PC-9 (cell line): ENCODE measurements at regions not wholly inside any gene's neighbourhood (a gene's known extent, or its start where the extent isn't known, plus 50 kb on each side); places are given as distances from the start of the nearest gene placed in this dataset.

Experiments used
- BruUV-seq: library from RNA; stranded (reverse); fragments of 400-500 nt; replicated peaks from 2 replicates; lab custom pipeline; 2021; lab: Mats Ljungman, UMichigan
- CTCF ChIA-PET: fragments of 300-600 bp; sonication (Branson Sonifier 250); formaldehyde crosslinking; loops from one replicate; lab custom pipeline; 2022; ENCODE audit warnings: antibody characterized with exemption; lab: Charles Lee
- POLR2A ChIA-PET: fragments of 300-600 bp; sonication (Branson Sonifier 250); formaldehyde crosslinking; loops from one replicate; lab custom pipeline; 2022; ENCODE audit warnings: antibody characterized with exemption; ENCODE audit not compliant: unreplicated experiment; lab: Charles Lee
- DNase-seq, 2 experiments: peaks; one replicate each; pipeline versions ENCODE4 v3.0.0 to v3.0.0-alpha.2; 2015 to 2022; ENCODE audit warnings: mixed read lengths in 1 of 2
- H2AFZ ChIP-seq: fragments of 200-600 bp; sonication (generic); 2 replicates; pipeline ENCODE4 v1.8.1; 2017; ENCODE audit warnings: antibody characterized with exemption
- H3F3A ChIP-seq: fragments of 200-600 bp; sonication (generic); 2 replicates; pipeline ENCODE4 v1.8.1; 2017; ENCODE audit warnings: antibody characterized with exemption, mild to moderate bottlenecking, low read depth; ENCODE audit not compliant: insufficient read depth
- H3K27ac ChIP-seq: fragments of 200-600 bp; sonication (generic); 2 replicates; pipeline ENCODE4 v1.6.1; 2016; ENCODE audit warnings: mixed run types
- H3K27me3 ChIP-seq: fragments of 200-600 bp; sonication (generic); 2 replicates; pipeline ENCODE4 v1.6.1; 2016; ENCODE audit warnings: low read depth, mixed run types; ENCODE audit not compliant: insufficient read depth
- H3K36me3 ChIP-seq: fragments of 200-600 bp; sonication (generic); 2 replicates; pipeline ENCODE4 v1.6.1; 2016; ENCODE audit warnings: low read depth, mixed run types
- H3K4me1 ChIP-seq: fragments of 200-600 bp; sonication (generic); replicated peaks from 2 replicates; pipeline ENCODE4 v1.6.1; 2016; ENCODE audit warnings: mixed run types; ENCODE audit not compliant: insufficient read depth
- H3K4me2 ChIP-seq: fragments of 200-600 bp; sonication (generic); 2 replicates; pipeline ENCODE4 v1.6.1; 2017; ENCODE audit warnings: mixed run types
- H3K4me3 ChIP-seq: fragments of 200-600 bp; sonication (generic); 2 replicates; pipeline ENCODE4 v1.6.1; 2016; ENCODE audit warnings: mixed run types
- H3K79me2 ChIP-seq: fragments of 200-600 bp; sonication (generic); 2 replicates; pipeline ENCODE4 v1.6.1; 2017; ENCODE audit warnings: low read depth, mixed run types
- H3K9me2 ChIP-seq: fragments of 200-600 bp; sonication (generic); 2 replicates; pipeline ENCODE4 v1.8.1; 2017; ENCODE audit warnings: mild to moderate bottlenecking; ENCODE audit not compliant: insufficient read depth
- H3K9me3 ChIP-seq: fragments of 200-600 bp; sonication (generic); 2 replicates; pipeline ENCODE4 v1.8.1; 2016; ENCODE audit warnings: low read depth; ENCODE audit not compliant: insufficient read depth
- H4K20me1 ChIP-seq: fragments of 200-600 bp; sonication (generic); 2 replicates; pipeline ENCODE4 v1.8.1; 2017; ENCODE audit not compliant: insufficient read depth
- EZH2 ChIP-seq: fragments of 200-600 bp; sonication (generic); IDR thresholded peaks from 2 replicates; pipeline ENCODE4 v1.8.0; 2017; ENCODE audit warnings: antibody characterized with exemption, low read depth
- intact Hi-C: fragments of 100-400 bp; cut with micrococcal nuclease; formaldehyde crosslinking; loops from one replicate; pipeline ENCODE4 v1.10.0; 2022; ENCODE audit not compliant: unreplicated experiment
- TF ChIP-seq, protein P1 (sequence below): fragments of 200-600 bp; sonication (generic); conservative IDR thresholded peaks from 2 replicates; pipeline ENCODE4 v1.6.1; 2017; ENCODE audit warnings: mixed run types, antibody characterized with exemption, mild to moderate bottlenecking, moderate library complexity

DNA sequence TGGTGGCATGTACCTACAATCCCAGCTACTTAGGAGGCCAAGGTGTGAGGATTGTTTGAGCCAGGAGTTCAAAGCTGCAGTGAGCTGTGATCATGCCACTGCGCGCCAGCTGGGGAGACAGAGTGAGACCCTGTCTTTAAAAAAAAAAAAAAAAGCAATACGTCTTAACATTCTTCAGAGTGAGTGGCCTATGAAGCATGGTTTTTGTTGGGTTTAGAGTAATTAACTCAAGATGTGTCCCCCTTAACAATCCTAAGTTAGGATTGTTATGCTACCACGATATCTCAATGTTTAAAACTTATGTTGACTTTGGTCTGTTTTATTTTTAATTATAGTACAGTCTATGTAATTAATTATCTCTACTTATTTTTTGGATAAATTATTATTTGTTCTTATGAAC is 156.1 kb downstream of the HIPK3 start:
- Histone ChIP-seq H3K4me2 (no peak overlapping the region), H3K9me2 (no peaks in the 10 kb centered on the region), H3K4me1 (no peaks in the 10 kb centered on the region), H4K20me1 (no peaks in the 10 kb centered on the region), H2AFZ (no peak overlapping the region), H3K27me3 (no peaks in the 10 kb centered on the region), H3K79me2 (no peaks in the 10 kb centered on the region), H3K27ac (no peak overlapping the region), H3K9me3 (no peaks in the 10 kb centered on the region), H3F3A (no peaks in the 10 kb centered on the region), H3K36me3 (no peaks in the 10 kb centered on the region), H3K4me3 (no peak overlapping the region)
- BruUV-seq, result no TSS peak
- intact Hi-C loops, result no loop called here
- TF ChIP-seq, protein P1, sequence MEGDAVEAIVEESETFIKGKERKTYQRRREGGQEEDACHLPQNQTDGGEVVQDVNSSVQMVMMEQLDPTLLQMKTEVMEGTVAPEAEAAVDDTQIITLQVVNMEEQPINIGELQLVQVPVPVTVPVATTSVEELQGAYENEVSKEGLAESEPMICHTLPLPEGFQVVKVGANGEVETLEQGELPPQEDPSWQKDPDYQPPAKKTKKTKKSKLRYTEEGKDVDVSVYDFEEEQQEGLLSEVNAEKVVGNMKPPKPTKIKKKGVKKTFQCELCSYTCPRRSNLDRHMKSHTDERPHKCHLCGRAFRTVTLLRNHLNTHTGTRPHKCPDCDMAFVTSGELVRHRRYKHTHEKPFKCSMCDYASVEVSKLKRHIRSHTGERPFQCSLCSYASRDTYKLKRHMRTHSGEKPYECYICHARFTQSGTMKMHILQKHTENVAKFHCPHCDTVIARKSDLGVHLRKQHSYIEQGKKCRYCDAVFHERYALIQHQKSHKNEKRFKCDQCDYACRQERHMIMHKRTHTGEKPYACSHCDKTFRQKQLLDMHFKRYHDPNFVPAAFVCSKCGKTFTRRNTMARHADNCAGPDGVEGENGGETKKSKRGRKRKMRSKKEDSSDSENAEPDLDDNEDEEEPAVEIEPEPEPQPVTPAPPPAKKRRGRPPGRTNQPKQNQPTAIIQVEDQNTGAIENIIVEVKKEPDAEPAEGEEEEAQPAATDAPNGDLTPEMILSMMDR, result no peak
- TF ChIP-seq EZH2, result no peak
- DNase-seq, result no peak
- CTCF ChIA-PET, result no interaction called here
- POLR2A ChIA-PET, result interaction anchor here (0.6 kb wide), 1 partner anchor 455 kb away, joined by 6 read pairs; no protein-coding TSS in a partner anchor

DNA sequence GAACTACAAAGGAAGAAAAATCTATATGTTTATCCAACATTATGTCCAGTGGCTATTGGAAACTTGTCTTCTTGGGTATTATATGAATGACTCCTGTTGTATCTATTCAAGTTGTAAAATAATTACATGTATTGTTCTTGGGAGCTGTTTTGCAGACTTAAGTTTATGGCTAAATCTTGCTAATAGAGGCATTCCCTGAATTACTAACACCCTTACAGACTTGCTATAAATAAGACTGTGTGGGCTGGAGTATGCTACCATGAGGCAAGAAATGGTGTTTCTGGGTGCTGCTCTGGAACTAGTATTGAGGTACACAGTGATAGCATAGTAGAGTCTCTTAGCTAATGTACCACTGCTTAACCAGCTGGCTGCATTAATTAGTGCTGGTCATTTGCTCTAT is 155.1 kb downstream of the HIPK3 start:
- intact Hi-C loops, result no loop called here
- Histone ChIP-seq H2AFZ (no peak overlapping the region), H3K79me2 (no peaks in the 10 kb centered on the region), H3K9me3 (no peaks in the 10 kb centered on the region), H3K36me3 (no peaks in the 10 kb centered on the region), H3K4me3 (no peak overlapping the region), H4K20me1 (no peaks in the 10 kb centered on the region), H3K4me2 (no peak overlapping the region), H3K27ac (no peak overlapping the region), H3F3A (no peaks in the 10 kb centered on the region), H3K4me1 (no peaks in the 10 kb centered on the region), H3K27me3 (no peaks in the 10 kb centered on the region), H3K9me2 (no peaks in the 10 kb centered on the region)
- BruUV-seq, result no TSS peak
- TF ChIP-seq, protein P1, result no peak
- TF ChIP-seq EZH2, result no peak
- ChIA-PET CTCF (no interaction called here), POLR2A (no interaction called here)
- DNase-seq, result no peak

DNA sequence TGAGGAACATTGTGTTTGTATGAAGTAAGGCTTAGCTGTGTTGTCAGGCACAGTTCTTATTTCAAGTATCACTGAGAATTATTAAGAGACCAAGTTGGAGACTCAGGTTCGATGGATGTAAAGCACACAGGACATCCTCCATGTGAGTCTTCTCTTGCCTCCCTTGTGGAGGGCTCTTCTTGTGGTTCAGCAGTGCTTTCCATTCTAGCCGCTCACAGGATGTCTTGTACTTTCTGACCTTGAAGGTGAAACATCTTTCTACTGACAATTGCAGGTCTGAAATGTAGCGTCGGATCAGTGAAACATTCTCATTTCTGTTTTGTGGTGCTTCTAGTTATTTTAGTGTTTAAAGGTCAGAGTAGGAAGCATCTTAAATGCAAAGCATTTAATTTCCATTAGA is 154.6 kb downstream of the HIPK3 start:
- BruUV-seq, result no TSS peak
- Histone ChIP-seq H3K79me2 (no peaks in the 10 kb centered on the region), H3K4me1 (no peaks in the 10 kb centered on the region), H3K4me3 (no peak overlapping the region), H3K27ac (no peak overlapping the region), H3K9me3 (no peaks in the 10 kb centered on the region), H3K9me2 (no peaks in the 10 kb centered on the region), H4K20me1 (no peaks in the 10 kb centered on the region), H3K4me2 (no peak overlapping the region), H3K36me3 (no peaks in the 10 kb centered on the region), H3F3A (no peaks in the 10 kb centered on the region), H3K27me3 (no peaks in the 10 kb centered on the region), H2AFZ (no peak overlapping the region)
- TF ChIP-seq, protein P1, result no peak
- no peak for TF ChIP-seq EZH2
- DNase-seq, result no peak
- POLR2A ChIA-PET, result no interaction called here
- intact Hi-C loops, result no loop called here
- CTCF ChIA-PET, result no interaction called here
